ENCODE measurements at regions not wholly inside any gene's neighbourhood (a gene's known extent, or its start where the extent isn't known, plus 50 kb on each side); places are given as distances from the start of the nearest gene placed in this dataset.

DNA sequence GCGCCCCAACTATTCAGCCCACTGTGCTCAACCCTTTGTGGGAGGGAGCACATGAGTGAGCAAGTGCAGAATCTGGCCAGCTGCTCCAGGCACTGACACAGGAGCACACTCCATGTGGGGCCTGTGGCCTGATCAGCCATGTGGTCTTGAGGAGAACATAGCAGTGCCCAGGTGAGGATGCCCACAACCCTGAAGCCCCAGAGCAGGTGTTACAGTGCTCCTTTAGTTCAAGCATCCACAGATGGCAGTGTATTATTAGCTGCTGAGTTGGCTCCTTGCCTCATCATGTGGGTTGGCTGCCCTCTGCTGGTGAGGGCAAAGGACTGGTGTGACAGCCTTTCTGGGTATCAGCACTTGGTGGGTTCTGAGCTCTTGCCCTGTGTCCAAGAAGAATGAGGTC, 1588.2 kb downstream of the SI start:
- Histone ChIP-seq H2AFZ (ENCODE audit: low read depth, low read length, poor library complexity, severe bottlenecking) (no peak overlapping the region), H3K9me3 (ENCODE audit: control insufficient read depth in 1 of 2, insufficient read depth in 1 of 2, low read depth in 1 of 2, low read length in 2 of 2) (no peaks in the 10 kb centered on the region), H3K27me3 (ENCODE audit: insufficient read depth, low read length) (no peaks in the 10 kb centered on the region), H3K36me3 (ENCODE audit: control insufficient read depth in 1 of 2, insufficient read depth in 2 of 2, low read length in 2 of 2) (no peaks in the 10 kb centered on the region), H3K4me3 (replicated peaks in 1 of 2; ENCODE audit: low read depth in 1 of 2, low read length in 2 of 2) (no peak overlapping the region), H3K27ac (ENCODE audit: low read depth, low read length) (no peak overlapping the region), H3K4me2 (ENCODE audit: low read length) (no peak overlapping the region), H3K79me2 (ENCODE audit: insufficient read depth, low read length) (no peaks in the 10 kb centered on the region), H4K20me1 (ENCODE audit: insufficient read depth) (no peaks in the 10 kb centered on the region), H3K9me2 (ENCODE audit: insufficient read depth) (no peaks in the 10 kb centered on the region), H3K4me1 (ENCODE audit: control insufficient read depth in 1 of 2, insufficient read depth in 2 of 2, low read length in 2 of 2) (no peaks in the 10 kb centered on the region), H3K9ac (ENCODE audit: low read length) (no peak overlapping the region)
- BruUV-seq (replicated peaks) = no TSS peak
- ChIA-PET RAD21 (ENCODE audit: low non-redundant PET in 1 of 2, low total read pairs in 2 of 2, uncharacterized antibody in 2 of 2, unreplicated experiment in 2 of 2) (no interaction called here), CTCF (interaction anchor here (0.6 to 1.2 kb wide), 6 partner anchors 8 to 1636 kb away, joined by 3 to 5 read pairs (median 4); no protein-coding TSS in a partner anchor), POLR2A (no interaction called here)
- peak; percentile 48 for DNase-seq (ENCODE audit: low read depth, low spot score)
- TF ChIP-seq ZFX (IDR thresholded peaks at IDR 0.05) (no peak), RAD21 (IDR thresholded peaks at IDR 0.05; ENCODE audit: low read depth) (peak; percentile 80), CBX3 (IDR thresholded peaks at IDR 0.05; ENCODE audit: low read depth) (peak; percentile 56; the same call in 1 of the 2 replicates)
- TF ChIP-seq, protein P1, sequence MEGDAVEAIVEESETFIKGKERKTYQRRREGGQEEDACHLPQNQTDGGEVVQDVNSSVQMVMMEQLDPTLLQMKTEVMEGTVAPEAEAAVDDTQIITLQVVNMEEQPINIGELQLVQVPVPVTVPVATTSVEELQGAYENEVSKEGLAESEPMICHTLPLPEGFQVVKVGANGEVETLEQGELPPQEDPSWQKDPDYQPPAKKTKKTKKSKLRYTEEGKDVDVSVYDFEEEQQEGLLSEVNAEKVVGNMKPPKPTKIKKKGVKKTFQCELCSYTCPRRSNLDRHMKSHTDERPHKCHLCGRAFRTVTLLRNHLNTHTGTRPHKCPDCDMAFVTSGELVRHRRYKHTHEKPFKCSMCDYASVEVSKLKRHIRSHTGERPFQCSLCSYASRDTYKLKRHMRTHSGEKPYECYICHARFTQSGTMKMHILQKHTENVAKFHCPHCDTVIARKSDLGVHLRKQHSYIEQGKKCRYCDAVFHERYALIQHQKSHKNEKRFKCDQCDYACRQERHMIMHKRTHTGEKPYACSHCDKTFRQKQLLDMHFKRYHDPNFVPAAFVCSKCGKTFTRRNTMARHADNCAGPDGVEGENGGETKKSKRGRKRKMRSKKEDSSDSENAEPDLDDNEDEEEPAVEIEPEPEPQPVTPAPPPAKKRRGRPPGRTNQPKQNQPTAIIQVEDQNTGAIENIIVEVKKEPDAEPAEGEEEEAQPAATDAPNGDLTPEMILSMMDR (IDR thresholded peaks at IDR 0.05 in 2 of 3, conservative IDR thresholded peaks at IDR 0.05 in 1 of 3; ENCODE audit: borderline replicate concordance in 1 of 3, insufficient read depth in 1 of 3, low read depth in 2 of 3, low read length in 2 of 3) = peak; percentile 74 to 81 (median 77)
- intact Hi-C loops (cut with micrococcal nuclease) = loop anchor here (1.0 to 2.0 kb wide), 3 partner anchors 433 to 1930 kb away; no protein-coding TSS in a partner anchor
- ATAC-seq = peak; percentile 95

DNA sequence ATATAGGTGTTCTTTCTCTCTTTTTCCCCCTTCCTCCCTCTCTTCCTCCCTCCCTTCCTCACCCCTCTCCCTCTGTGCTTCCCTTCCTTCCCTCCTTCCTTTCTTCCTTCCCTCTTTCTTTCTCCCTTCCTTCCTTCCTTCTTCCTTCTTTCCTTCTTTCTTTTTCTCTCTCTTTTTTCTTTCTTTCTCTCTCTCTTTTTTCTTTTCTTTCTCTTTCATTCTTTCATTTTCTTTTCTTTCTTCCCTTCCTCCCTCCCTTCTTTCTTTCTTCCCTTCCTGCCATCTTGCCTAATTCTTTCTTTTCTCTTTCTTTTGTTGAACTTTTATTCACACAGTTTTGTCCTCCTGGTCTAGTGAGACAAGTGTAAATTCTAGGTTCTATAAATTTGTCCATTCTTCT, 1595.6 kb downstream of the SI start:
- BruUV-seq (replicated peaks) = no TSS peak
- no peak overlapping the region for H3K4me2 ChIP-seq (ENCODE audit: low read length)
- no peak for ATAC-seq

More for the DNA sequence above, 1595.6 kb downstream of the SI start:
- no peak overlapping the region for H3K9ac ChIP-seq (ENCODE audit: low read length)
- intact Hi-C loops (cut with micrococcal nuclease) = no loop called here
- no peaks in the 10 kb centered on the region for H4K20me1 ChIP-seq (ENCODE audit: insufficient read depth)
- H3K9me3 ChIP-seq (ENCODE audit: control insufficient read depth in 1 of 2, insufficient read depth in 1 of 2, low read depth in 1 of 2, low read length in 2 of 2) = no peaks in the 10 kb centered on the region
- TF ChIP-seq ZFX (IDR thresholded peaks at IDR 0.05) (no peak), SIN3A (IDR thresholded peaks at IDR 0.05; ENCODE audit: low read depth) (no peak), POLR2AphosphoS5 (IDR thresholded peaks at IDR 0.05; ENCODE audit: low read depth, low read length) (no peak), YY1 (IDR thresholded peaks at IDR 0.05; ENCODE audit: extremely low read depth, insufficient replicate concordance, low read depth, low read length) (no peak), RAD21 (IDR thresholded peaks at IDR 0.05; ENCODE audit: low read depth) (no peak), CBX3 (IDR thresholded peaks at IDR 0.05; ENCODE audit: low read depth) (no peak), SRF (IDR thresholded peaks at IDR 0.05; ENCODE audit: low read depth) (no peak), EGR1 (IDR thresholded peaks at IDR 0.05; ENCODE audit: low read depth) (no peak), EZH2 (IDR thresholded peaks at IDR 0.05) (no peak)
- TF ChIP-seq, protein P1 (IDR thresholded peaks at IDR 0.05 in 2 of 3, conservative IDR thresholded peaks at IDR 0.05 in 1 of 3; ENCODE audit: borderline replicate concordance in 1 of 3, insufficient read depth in 1 of 3, low read depth in 2 of 3, low read length in 2 of 3) = no peak
- TF ChIP-seq, protein P2, sequence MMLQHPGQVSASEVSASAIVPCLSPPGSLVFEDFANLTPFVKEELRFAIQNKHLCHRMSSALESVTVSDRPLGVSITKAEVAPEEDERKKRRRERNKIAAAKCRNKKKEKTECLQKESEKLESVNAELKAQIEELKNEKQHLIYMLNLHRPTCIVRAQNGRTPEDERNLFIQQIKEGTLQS (IDR thresholded peaks at IDR 0.05) = no peak
- H3K27me3 ChIP-seq (ENCODE audit: insufficient read depth, low read length) = no peaks in the 10 kb centered on the region
- no peak overlapping the region for H3K4me3 ChIP-seq (replicated peaks in 1 of 2; ENCODE audit: low read depth in 1 of 2, low read length in 2 of 2)
- no peak overlapping the region for H3K27ac ChIP-seq (ENCODE audit: low read depth, low read length)
- ChIA-PET CTCF (no interaction called here), RAD21 (ENCODE audit: low non-redundant PET in 1 of 2, low total read pairs in 2 of 2, uncharacterized antibody in 2 of 2, unreplicated experiment in 2 of 2) (no interaction called here), POLR2A (no interaction called here)
- DNase-seq (ENCODE audit: low read depth, low spot score) = no peak
- no peak overlapping the region for H2AFZ ChIP-seq (ENCODE audit: low read depth, low read length, poor library complexity, severe bottlenecking)
- H3K9me2 ChIP-seq (ENCODE audit: insufficient read depth) = no peaks in the 10 kb centered on the region
- H3K4me1 ChIP-seq (ENCODE audit: control insufficient read depth in 1 of 2, insufficient read depth in 2 of 2, low read length in 2 of 2) = no peaks in the 10 kb centered on the region
- H3K79me2 ChIP-seq (ENCODE audit: insufficient read depth, low read length) = no peaks in the 10 kb centered on the region
- no peaks in the 10 kb centered on the region for H3K36me3 ChIP-seq (ENCODE audit: control insufficient read depth in 1 of 2, insufficient read depth in 2 of 2, low read length in 2 of 2)

Data from HCT116 (cell line).